Globus pallidus (tissue), 1 donor: ENCODE measurements at regions not wholly inside any gene's neighbourhood (a gene's known extent, or its start where the extent isn't known, plus 50 kb on each side); places are given as distances from the start of the nearest gene placed in this dataset.

Experiments used
- DNase-seq: peaks from one replicate; pipeline ENCODE4 v3.0.0-alpha.2; 2015; ENCODE audit warnings: low spot score

DNA sequence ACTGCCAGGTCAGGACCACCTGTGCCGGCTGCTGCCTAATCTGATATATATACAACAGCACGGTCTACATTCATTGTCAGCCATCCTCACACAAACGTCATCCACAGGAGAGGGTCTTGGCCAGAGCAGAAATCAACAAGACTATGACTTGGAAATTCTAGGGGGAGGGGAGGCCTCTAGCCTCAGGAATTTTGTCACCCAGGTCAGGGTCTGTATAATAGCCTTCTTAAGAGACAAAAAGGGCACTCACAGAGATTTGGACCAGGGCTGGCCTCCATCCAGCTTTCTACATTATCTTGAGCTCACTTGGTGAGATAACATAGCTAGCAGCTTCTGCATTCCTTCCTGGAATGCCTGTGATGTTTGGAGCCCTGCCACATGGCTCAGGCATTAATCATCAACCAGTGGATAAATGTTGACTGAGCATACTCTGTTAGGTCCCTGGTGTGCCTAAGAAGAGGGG is 50.4 kb upstream of the CTIF start:
- DNase-seq, result no peak

- DNase-seq, result no peak
Observed at GRCh38 chr18:48486754-48487153, 52.1 kb upstream of the CTIF start.

DNA sequence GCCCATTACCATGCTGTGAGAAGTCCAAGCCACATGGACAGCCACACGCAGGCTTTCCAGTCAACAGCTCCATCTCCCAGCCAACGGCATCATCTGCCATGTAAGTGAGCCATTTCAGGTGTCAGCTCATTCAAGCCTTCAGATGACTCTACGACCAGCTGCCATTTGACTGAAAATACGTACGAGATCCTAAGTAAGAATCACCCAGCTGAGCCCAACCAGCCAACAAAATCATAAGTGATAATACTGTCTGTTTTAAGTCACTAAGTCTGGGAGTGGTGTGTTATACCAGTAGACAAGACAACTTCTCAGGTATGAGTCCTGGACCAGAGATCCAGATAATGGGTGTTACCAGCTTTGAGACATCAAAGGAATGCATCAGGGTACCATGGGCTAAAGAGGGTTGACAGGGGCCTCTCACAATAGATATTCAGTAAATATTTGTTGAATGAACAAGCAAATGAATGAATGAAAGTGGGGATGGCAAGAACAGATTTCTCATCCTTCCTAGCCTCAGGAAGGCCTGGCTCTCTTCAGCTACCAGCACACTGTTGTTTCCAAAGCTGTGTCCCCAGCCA is 52.9 kb upstream of the CTIF start:
- no peak for DNase-seq

- DNase-seq, result no peak
Observed at GRCh38 chr18:48481092-48481491, 57.7 kb upstream of the CTIF start.

GRCh38 chr18:48479531-48479930 is 59.3 kb upstream of the CTIF start:
- no peak for DNase-seq

DNA sequence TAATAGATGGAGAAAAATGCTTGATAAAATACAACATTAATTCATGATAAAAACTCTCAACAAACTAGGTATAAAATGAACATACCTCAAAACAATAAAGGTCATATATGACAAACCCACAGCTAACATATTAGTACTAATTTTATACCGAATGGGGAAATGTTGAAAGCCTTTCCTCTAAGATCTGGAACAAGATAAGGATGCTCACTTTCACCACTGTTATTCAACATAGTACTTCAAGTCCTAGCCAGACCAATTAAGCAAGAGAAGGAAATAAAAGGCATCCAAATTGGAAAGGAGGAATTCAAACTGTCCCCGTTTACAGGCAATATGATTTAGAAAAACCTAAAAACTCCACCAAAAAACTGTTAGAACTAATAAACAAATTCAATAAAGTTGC is 61.5 kb upstream of the CTIF start:
- DNase-seq, result no peak

DNA sequence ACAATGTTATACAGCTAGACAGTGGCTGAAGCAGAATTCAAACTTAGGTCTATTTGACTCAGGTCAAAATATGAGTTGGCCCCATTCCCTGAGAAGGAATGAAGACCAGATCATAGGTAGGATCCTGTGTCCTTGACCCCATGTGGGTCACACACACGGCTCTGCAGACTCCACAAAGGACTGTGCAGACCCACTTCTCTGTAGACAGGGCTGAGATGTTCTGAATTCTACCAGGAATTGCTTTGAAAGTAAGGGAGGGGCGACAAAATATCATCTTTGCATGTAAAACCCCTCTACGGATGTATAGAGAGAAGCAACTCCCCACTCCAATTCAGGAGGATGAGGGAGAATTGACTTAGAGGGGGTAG is 62.3 kb upstream of the CTIF start:
- DNase-seq, result no peak

GRCh38 chr18:48475635-48476549 is 62.9 kb upstream of the CTIF start:
- DNase-seq, result peak; percentile 78

- no peak for DNase-seq
Observed at GRCh38 chr18:48473816-48474215, 64.6 kb upstream of the ZBTB7C start.

GRCh38 chr18:48472610-48473009 is 63.4 kb upstream of the ZBTB7C start:
- DNase-seq, result no peak

- DNase-seq, result no peak
Observed at GRCh38 chr18:48470484-48471180, 61.4 kb upstream of the ZBTB7C start.

GRCh38 chr18:48468151-48468550 is 59.0 kb upstream of the ZBTB7C start:
- DNase-seq, result no peak

DNA sequence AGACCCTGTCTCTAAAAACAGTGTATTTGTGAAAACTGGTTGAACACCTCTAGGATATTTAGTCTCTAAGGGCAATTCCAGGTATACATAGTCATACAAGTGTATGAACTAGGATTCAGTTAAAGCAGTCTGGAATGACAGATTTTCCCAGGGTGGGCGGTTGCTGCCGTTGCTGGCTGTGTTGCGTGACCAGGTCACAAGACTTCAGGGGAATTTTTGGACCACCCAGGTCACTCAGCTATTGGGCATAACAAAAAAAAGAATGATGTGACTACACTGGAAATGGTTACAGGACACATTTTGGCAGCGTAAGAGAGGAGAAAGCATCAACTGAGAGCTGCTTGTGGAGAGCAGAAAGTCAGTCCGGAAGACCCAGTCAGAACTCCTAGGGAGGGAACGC is 58.0 kb upstream of the ZBTB7C start:
- no peak for DNase-seq

GRCh38 chr18:48462510-48462909 is 53.3 kb upstream of the ZBTB7C start:
- no peak for DNase-seq

DNA sequence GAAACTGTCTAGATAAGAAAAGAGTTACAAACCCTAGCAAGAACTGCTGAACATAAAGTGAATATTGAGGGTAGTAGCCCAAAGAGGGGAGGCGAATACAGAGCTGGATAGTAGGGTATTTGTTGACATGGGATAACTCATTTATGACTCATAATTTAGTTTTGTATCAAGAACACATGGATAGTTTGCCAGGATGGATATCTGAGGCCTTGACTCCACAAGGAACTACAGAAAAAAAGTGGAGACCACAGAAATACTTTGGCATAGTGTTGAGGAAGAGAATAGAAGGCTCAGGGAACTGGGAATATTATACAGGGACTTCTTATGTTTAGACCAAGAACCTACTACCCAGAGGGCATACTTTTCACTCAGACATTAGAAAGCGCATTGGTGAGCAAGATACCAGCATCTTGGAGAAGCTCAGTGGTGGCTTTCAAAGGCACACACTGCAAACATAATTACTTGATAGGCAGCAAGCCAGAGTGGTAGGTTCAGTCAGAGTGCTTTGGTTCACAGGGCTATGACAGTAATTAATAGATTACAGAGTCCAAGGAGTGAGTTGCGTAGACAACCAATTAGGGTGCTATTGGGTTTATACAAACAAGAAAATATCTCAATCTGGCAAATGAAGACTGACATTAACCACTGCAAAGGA is 51.9 kb upstream of the ZBTB7C start:
- DNase-seq, result no peak

DNA sequence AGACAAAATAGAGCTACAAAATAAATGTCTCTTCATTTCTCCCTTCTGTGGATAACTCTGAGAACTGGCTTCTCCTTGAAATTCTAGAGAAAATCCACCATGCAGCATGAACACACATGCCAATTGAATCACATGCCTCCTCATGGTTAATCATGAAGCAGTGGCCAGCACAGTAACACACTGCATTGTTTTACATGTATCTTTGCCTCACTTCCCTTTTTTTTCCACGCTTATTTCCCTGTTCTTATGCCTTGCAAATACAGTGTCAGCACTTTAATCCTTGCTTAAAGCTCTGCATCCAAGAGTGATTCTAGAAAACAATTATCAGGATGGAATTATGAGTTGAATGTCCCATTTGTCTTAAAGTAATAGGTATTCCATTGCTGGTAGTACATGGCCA is 50.3 kb upstream of the ZBTB7C start:
- no peak for DNase-seq

- DNase-seq, result no peak
Observed at GRCh38 chr18:48459016-48459415, 49.8 kb upstream of the ZBTB7C start.
